GM12891 (cell line): ENCODE measurements at regions not wholly inside any gene's neighbourhood (a gene's known extent, or its start where the extent isn't known, plus 50 kb on each side); places are given as distances from the start of the nearest gene placed in this dataset.

Source experiments
- PAX5 ChIP-seq: IDR thresholded peaks from 2 replicates; pipeline ENCODE4 v1.6.1; 2011; ENCODE audit warnings: low read length, moderate library complexity, mild to moderate bottlenecking; ENCODE audit not compliant: insufficient read depth, severe bottlenecking
- POLR2A ChIP-seq: IDR thresholded peaks from 2 replicates; pipeline ENCODE4 v1.6.1; 2011; ENCODE audit warnings: low read depth, low read length, control low read depth
- POLR2AphosphoS5 ChIP-seq: IDR thresholded peaks from 2 replicates; pipeline ENCODE4 v1.6.1; 2011; ENCODE audit warnings: low read depth, low read length, control low read depth
- SPI1 ChIP-seq: IDR thresholded peaks from 2 replicates; pipeline ENCODE4 v1.6.1; 2011; ENCODE audit warnings: low read depth, low read length, control low read depth
- TAF1 ChIP-seq: IDR thresholded peaks from 2 replicates; pipeline ENCODE4 v1.6.1; 2011; ENCODE audit warnings: low read depth, low read length, control low read depth

- no peak for TF ChIP-seq TAF1
- TF ChIP-seq POLR2A = no peak
- no peak for TF ChIP-seq POLR2AphosphoS5
- TF ChIP-seq PAX5 = no peak
- no peak for TF ChIP-seq SPI1
These were observed 185.1 kb upstream of the PSMD7 start for GRCh38 chr16:74111456-74111982.
